AG10803 (cell line): ENCODE measurements at regions not wholly inside any gene's neighbourhood (a gene's known extent, or its start where the extent isn't known, plus 50 kb on each side); places are given as distances from the start of the nearest gene placed in this dataset.

Experiments used
- DNase-seq: peaks from one replicate; pipeline ENCODE4 v3.0.0; 2010; ENCODE audit warnings: low read depth
- H3K4me3 ChIP-seq: 2 replicates; pipeline ENCODE4 v1.5.1; 2011; ENCODE audit warnings: mild to moderate bottlenecking, low read length, control low read depth
- TF ChIP-seq, protein P1 (sequence below): conservative IDR thresholded peaks from 2 replicates; pipeline ENCODE4 v1.5.1; 2011; ENCODE audit warnings: mild to moderate bottlenecking, low read length, control low read depth, inconsistent platforms

DNA sequence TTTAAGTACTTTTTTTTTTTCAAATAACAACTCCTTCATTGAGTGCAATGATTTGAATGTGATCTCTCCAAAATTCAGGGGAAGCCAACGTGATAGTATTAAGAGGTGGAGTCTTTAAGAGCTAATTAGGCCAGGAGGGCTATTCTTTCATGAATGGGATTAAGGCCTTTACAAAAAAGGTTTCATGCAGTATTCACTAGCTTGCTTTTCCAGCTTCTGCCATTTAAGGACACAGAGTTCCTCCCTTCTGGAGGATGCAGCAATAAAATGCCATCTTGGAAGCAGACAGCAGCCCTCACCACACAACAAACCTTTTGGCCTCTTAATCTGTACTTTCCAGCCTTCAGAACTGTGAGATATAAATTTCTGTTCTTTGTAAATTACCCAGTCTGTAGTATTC lies 586.8 kb upstream of the LMO3 start:
- no peak overlapping the region for H3K4me3 ChIP-seq
- no peak for DNase-seq
- TF ChIP-seq, protein P1, sequence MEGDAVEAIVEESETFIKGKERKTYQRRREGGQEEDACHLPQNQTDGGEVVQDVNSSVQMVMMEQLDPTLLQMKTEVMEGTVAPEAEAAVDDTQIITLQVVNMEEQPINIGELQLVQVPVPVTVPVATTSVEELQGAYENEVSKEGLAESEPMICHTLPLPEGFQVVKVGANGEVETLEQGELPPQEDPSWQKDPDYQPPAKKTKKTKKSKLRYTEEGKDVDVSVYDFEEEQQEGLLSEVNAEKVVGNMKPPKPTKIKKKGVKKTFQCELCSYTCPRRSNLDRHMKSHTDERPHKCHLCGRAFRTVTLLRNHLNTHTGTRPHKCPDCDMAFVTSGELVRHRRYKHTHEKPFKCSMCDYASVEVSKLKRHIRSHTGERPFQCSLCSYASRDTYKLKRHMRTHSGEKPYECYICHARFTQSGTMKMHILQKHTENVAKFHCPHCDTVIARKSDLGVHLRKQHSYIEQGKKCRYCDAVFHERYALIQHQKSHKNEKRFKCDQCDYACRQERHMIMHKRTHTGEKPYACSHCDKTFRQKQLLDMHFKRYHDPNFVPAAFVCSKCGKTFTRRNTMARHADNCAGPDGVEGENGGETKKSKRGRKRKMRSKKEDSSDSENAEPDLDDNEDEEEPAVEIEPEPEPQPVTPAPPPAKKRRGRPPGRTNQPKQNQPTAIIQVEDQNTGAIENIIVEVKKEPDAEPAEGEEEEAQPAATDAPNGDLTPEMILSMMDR, result no peak

DNA sequence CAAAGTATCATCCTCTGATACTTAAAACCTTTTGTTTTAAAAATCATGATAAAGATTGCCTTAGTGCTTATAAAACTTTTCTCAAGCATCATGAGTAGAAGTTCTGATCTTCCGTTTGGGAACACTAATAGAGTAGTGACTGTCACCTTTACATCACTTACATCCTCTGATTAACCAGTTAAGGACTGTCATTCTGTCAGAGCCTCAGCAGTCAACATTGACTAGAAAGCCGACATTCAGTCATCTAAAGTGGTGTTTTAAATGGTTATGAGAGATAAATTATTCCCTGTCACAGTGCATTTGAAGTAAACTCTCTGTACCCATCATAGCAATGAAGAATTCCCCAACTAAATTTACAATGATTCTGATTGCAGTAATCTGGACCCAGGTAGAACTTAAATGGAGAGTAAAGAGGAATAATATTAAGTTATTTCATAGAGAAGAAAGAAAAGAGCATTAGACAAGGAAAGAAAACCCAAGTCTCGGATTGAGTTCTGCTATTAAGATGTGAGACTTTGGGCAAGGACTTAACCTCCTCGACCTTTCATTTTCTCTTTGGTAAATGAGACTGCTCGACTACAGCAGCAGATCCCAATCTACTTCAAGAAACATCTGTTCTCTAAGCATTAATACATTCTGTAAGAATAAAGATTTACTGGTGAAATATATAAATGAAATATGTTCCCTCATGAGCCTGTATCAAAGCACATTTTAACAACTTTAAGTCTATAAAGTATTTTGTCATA lies 563.9 kb upstream of the LMO3 start:
- no peak for DNase-seq
- TF ChIP-seq, protein P1, result no peak
- no peak overlapping the region for H3K4me3 ChIP-seq

DNA sequence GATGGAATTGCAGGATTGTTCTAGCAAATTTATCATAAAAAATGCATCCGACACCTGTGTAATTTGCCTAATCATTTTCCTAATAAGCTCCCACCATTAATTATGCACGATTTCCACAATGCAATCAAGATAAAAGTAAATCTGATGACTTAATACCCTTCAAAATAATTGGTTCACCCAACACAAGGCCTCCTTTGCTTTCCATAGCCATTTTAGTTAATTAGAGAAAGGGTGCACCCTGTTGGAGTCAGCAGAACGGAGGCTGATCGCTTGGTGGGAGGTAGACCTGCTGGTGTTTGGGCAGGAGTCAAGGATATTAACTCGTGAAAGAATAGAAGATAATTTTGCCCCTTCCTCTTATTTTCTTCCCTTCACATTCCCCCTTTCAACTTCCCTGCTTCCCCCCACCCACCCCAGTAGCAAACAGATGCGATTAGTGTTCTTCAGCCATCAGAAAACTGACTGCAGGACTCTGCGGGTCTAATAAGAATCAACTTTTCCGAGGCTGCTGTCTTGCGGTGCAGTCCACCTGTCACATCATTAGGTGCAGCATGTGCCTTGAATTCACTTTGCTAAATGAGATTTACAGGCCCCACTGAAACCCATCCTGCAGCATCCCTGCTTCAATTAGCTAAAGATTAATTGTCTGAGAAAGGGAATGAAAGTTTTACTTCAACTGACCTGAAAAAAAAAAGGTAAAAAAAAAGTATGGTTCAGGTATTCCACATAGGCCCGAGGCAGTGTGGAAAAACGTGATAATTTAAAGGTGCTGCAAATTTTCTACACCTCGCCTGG lies 553.7 kb upstream of the LMO3 start:
- TF ChIP-seq, protein P1, result no peak
- no peak for DNase-seq
- no peak overlapping the region for H3K4me3 ChIP-seq

DNA sequence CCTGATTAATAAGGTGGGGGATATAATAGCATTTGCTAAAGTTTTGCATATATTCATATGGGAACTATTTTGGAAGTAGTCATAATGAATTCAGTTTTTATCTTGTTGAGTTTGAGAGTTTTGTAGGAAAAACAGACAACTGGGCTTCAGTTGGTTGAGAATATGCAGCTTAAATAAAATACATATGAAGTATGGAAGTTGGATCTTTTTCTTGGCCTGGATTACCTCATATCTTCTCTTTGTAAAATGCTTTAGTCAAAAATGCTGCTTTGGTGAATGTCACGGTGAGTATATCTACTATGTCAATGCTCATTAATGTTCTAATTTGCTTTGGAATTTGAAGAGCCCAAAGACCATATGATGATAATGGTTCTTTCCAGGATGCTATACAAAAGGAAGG lies 552.2 kb upstream of the LMO3 start:
- TF ChIP-seq, protein P1, result no peak
- DNase-seq, result no peak

DNA sequence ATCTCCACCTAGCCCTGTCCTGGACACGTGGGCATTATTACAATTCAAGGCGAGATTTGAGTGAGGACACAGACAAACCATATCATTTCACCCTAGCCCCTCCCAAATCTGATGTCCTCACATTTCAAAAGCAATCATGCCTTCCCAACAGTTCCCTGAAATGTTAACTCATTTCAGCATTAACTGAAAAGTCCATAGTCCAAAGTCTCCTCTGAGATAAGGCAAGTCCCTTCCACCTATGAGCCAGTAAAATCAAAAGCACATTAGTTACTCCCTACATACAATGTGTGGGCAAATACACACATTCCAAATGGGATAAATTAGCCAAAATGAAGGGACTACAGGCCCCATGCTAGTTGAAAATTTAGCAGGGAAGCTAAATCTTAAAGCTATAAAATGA lies 546.0 kb upstream of the LMO3 start:
- no peak for DNase-seq
- TF ChIP-seq, protein P1, result no peak
- no peak overlapping the region for H3K4me3 ChIP-seq

More for the DNA sequence above, 552.2 kb upstream of the LMO3 start:
- H3K4me3 ChIP-seq, result no peak overlapping the region

DNA sequence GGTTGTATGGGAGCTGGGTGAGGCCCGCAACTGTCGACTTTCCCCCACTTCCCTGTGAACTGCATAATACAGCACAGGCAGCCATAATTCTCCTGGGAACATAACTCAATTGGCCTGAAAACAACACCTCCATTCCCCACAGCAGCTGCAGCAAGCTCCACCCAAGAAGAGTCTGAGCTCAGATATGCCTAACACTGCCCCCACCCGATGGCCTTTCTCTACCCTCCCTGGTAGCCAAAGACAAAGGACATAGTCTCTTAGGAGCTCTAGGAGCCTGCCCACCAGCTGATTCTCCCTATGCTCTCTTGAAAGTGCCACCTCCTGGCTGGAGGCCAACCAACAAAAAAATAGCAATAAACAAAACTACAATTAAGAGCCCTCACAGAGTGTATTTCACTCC lies 542.7 kb upstream of the LMO3 start:
- TF ChIP-seq, protein P1, result no peak
- H3K4me3 ChIP-seq, result no peak overlapping the region
- no peak for DNase-seq

DNA sequence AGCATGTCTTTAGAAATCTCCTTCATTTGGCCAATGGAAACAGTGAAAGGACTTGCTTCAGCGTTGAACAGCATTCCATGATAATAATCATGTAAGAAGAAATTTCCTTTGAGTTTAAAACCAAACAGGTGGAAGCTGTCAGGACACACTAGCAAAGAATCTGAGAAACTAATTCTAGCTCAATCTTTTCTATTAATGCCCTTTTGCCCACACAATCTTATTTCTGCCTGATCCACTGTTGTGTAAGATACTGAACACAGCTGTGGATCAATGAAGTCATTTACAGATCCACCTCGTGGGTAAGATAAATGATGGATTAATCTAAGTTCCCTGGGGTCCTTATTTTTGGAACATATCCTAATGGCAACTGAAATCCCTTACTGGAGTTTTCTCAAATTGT lies 536.9 kb upstream of the LMO3 start:
- DNase-seq, result no peak
- H3K4me3 ChIP-seq, result no peak overlapping the region
- TF ChIP-seq, protein P1, result no peak
